CD4-positive, alpha-beta memory T cell (primary cell): ENCODE measurements at regions not wholly inside any gene's neighbourhood (a gene's known extent, or its start where the extent isn't known, plus 50 kb on each side); places are given as distances from the start of the nearest gene placed in this dataset.

Experiments used
- CTCF ChIA-PET: fragments of 350-600 bp; sonication (Branson Sonifier 250); formaldehyde crosslinking; loops from one replicate; lab custom pipeline; 2021; ENCODE audit warnings: inconsistent platforms; ENCODE audit not compliant: partially characterized antibody; lab: Charles Lee
- POLR2A ChIA-PET: fragments of 350-600 bp; sonication (Branson Sonifier 250); formaldehyde crosslinking; loops from one replicate; lab custom pipeline; 2021; ENCODE audit not compliant: partially characterized antibody; lab: Charles Lee
- DNase-seq, 5 donors: peaks; one replicate each; pipeline versions ENCODE4 v3.0.0 to v3.0.0-alpha.2; 2020 to 2022; ENCODE audit warnings: mixed read lengths in 1 of 5
- H3K27ac ChIP-seq: one replicate; pipeline ENCODE4 v1.7.0; 2013; ENCODE audit warnings: low read depth, low read length
- H3K27me3 ChIP-seq: 2 replicates; pipeline ENCODE4 v1.7.0; 2013; ENCODE audit warnings: mild to moderate bottlenecking, low read length, moderate library complexity; ENCODE audit not compliant: insufficient read depth
- H3K36me3 ChIP-seq: 2 replicates; pipeline ENCODE4 v1.7.0; 2013; ENCODE audit warnings: mild to moderate bottlenecking, low read length, moderate library complexity; ENCODE audit not compliant: insufficient read depth
- H3K4me1 ChIP-seq: 2 replicates; pipeline ENCODE4 v1.7.0; 2013; ENCODE audit warnings: mild to moderate bottlenecking, low read length, moderate library complexity; ENCODE audit not compliant: insufficient read depth
- H3K4me3 ChIP-seq, 2 donors: one replicate each; pipeline ENCODE4 v1.7.0; 2013; ENCODE audit warnings: low read length in 2 of 2, mild to moderate bottlenecking in 1 of 2
- H3K9me3 ChIP-seq, 2 donors: one replicate each; pipeline ENCODE4 v1.7.0; 2013; ENCODE audit warnings: low read length in 2 of 2, control low read depth in 1 of 2; ENCODE audit not compliant: control insufficient read depth in 1 of 2
- H3K27ac Mint-ChIP-seq, 7 donors: one replicate each; pipeline ENCODE4 v1.8.0; 2020 to 2021; ENCODE audit warnings: mixed read lengths in 7 of 7, mild to moderate bottlenecking in 6 of 7, inconsistent platforms in 3 of 7, moderate library complexity in 3 of 7
- H3K27me3 Mint-ChIP-seq, 2 donors: one replicate each; pipeline ENCODE4 v1.8.0; 2020 to 2021; ENCODE audit warnings: mixed read lengths in 2 of 2
- H3K36me3 Mint-ChIP-seq, 2 donors: one replicate each; pipeline ENCODE4 v1.8.0; 2020 to 2021; ENCODE audit warnings: mixed read lengths in 2 of 2, inconsistent platforms in 1 of 2, mild to moderate bottlenecking in 1 of 2
- H3K4me1 Mint-ChIP-seq, 4 donors: one replicate each; pipeline ENCODE4 v1.8.0; 2020 to 2021; ENCODE audit warnings: mixed read lengths in 4 of 4, mild to moderate bottlenecking in 1 of 4
- H3K4me3 Mint-ChIP-seq, 8 donors: one replicate each; pipeline ENCODE4 v1.8.0; 2020 to 2021; ENCODE audit warnings: mixed read lengths in 8 of 8, mild to moderate bottlenecking in 7 of 8, moderate library complexity in 6 of 8, inconsistent platforms in 3 of 8
- H3K9me3 Mint-ChIP-seq, 8 donors: one replicate each; pipeline ENCODE4 v1.8.0; 2020 to 2021; ENCODE audit warnings: mixed read lengths in 8 of 8, mild to moderate bottlenecking in 5 of 8, inconsistent platforms in 3 of 8, moderate library complexity in 1 of 8
- intact Hi-C: fragments of 100-400 bp; cut with micrococcal nuclease; formaldehyde crosslinking; loops from one replicate; pipeline ENCODE4 v1.15.1; 2023

DNA sequence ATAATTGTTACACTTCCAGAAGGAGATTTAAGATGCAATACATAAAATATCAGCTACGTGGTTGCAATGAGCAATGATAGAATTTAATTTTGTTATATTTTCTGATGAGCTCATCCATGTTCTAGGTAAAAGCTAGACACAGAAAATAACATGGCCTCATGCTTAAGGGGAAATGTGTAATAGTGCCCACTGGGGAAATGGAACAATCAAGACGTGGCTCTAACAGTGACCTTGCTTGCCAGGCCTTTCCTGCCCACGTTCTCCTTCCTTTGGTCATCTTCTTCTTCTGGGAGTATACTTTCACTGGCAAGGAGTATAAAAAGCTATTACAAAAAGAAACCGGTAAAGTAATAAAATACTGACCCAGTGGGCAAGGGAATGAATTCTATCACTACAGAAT lies 116.2 kb upstream of the TMEM161B start:
- Histone ChIP-seq H3K9me3 (no peaks in the 10 kb centered on the region), H3K27ac (no peak overlapping the region), H3K4me1 (no peaks in the 10 kb centered on the region), H3K4me3 (no peak overlapping the region), H3K27me3 (no peaks in the 10 kb centered on the region), H3K36me3 (no peaks in the 10 kb centered on the region)
- CTCF ChIA-PET: interaction anchor here (1.2 kb wide), 1 partner anchor 8 kb away, joined by 3 read pairs; no protein-coding TSS in a partner anchor
- Mint-ChIP-seq H3K4me1 (peaks cover 0 to 1% (median 0%) of the 10 kb centered on the region in 4 donors), H3K4me3 (no peak overlapping the region), H3K27ac (no peak overlapping the region), H3K36me3 (no peaks in the 10 kb centered on the region), H3K27me3 (peaks cover 5 to 8% of the 10 kb centered on the region in 2 donors), H3K9me3 (peaks cover 0 to 11% (median 3%) of the 10 kb centered on the region in 8 donors)
- POLR2A ChIA-PET: no interaction called here
- intact Hi-C loops: no loop called here
- no peak for DNase-seq

DNA sequence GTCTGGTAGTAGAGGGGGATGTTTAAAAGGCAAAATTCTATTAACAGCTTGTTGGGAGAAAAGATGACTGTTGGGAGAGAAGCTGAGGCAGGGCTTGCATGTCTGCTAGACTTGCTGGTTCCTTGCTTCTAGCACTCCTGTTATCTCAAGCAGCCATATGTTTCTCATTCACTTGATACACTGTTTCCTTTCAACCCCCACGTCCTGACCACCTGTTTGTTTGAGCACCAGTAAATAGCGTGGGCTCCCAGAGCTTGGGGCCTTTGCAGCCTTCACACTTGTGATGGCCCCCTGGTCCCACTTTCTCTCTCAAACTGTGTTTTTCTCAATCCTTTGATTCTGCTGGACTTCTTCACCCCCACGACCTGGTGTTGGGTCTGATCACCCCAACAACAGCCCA lies 111.7 kb upstream of the TMEM161B start:
- no peak overlapping the region for H3K27ac Mint-ChIP-seq
- H3K36me3 Mint-ChIP-seq: no peaks in the 10 kb centered on the region
- H3K4me3 Mint-ChIP-seq: no peak overlapping the region
- peaks cover 0 to 2% of the 10 kb centered on the region in 2 donors for H3K27me3 Mint-ChIP-seq
- H3K27ac ChIP-seq: no peak overlapping the region
- ChIA-PET POLR2A (no interaction called here), CTCF (no interaction called here)
- no peak for DNase-seq
- H3K27me3 ChIP-seq: no peaks in the 10 kb centered on the region
- no peaks in the 10 kb centered on the region for H3K36me3 ChIP-seq
- intact Hi-C loops: no loop called here
- H3K4me1 Mint-ChIP-seq: peaks cover 0 to 1% (median 0%) of the 10 kb centered on the region in 4 donors
- no peaks in the 10 kb centered on the region for H3K4me1 ChIP-seq
- H3K9me3 Mint-ChIP-seq: peaks cover 0 to 15% (median 2%) of the 10 kb centered on the region in 8 donors
- no peak overlapping the region for H3K4me3 ChIP-seq
- H3K9me3 ChIP-seq: no peaks in the 10 kb centered on the region

DNA sequence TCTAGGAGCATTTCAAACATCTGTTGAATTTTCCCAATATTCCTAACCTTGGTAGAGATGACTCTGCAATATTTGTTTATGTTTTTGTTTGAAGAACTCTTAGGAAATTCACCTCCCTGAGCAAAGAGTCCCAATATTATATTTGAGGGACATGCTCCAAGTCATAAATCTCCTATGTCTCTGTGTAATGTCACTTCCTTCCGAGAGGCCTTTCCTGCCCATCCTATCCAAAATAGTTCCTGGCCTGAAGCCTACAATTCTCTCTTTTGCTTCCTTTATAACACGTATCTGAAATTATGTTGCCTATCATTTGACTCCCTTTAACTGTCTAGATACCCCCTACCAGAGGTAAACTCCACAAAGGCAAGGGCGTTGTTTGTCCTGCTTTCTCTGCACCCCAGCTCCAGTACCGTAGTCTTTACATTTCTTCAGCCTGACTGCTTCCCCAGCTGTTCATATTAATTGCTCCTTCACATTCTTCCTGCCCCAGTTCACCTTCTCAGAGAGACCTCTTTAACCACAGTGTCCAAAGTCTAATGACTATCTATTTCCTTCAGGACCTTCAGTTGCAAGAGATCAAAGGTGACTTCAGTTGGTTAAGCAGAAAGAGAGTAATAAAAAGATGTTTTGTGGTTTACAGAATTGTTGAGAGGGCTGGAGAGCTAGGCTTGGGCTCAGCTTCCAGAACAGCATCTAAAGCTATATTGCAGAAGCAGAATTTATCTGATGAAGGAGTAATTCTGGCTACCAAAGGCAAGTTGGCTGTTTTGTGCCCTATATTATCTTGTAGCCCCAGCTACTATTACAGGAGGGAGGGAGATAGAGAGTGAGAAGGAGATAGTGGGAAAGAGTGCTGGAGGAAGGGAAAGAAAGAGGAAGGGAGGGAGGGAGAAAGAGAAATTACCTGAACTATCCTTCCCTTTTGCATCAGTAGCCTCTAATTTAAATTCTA lies 109.3 kb upstream of the TMEM161B start:
- Mint-ChIP-seq H3K9me3 (peaks cover 0 to 15% (median 3%) of the 10 kb centered on the region in 8 donors), H3K4me1 (peaks cover 0 to 3% (median under 1%) of the 10 kb centered on the region in 4 donors), H3K36me3 (no peaks in the 10 kb centered on the region), H3K4me3 (no peak overlapping the region), H3K27me3 (peaks cover 2% of the 10 kb centered on the region in 2 donors), H3K27ac (no peak overlapping the region)
- Histone ChIP-seq H3K4me1 (no peaks in the 10 kb centered on the region), H3K9me3 (no peaks in the 10 kb centered on the region), H3K36me3 (no peaks in the 10 kb centered on the region), H3K27ac (no peak overlapping the region), H3K27me3 (no peaks in the 10 kb centered on the region), H3K4me3 (no peak overlapping the region)
- ChIA-PET POLR2A (no interaction called here), CTCF (no interaction called here)
- DNase-seq: no peak
- intact Hi-C loops: no loop called here

DNA sequence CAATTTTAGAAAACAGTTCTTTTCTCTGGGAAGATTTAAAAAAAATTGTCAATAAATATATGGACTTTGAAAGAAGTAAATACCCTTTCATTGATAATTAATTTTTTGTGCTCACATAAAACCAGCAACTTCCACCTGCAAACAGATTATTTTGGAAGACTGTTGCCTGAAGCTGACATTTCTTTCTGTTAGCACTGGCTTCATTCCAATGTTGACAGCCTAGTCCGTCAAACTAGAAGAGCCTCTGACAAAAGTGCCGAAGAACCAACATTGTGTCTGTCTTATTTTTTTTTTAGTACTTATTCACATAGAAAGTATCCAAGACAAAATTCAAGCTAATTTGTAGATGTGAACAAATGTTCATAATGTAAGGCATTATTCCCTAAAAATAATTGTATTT lies 108.6 kb upstream of the TMEM161B start:
- Histone ChIP-seq H3K36me3 (no peaks in the 10 kb centered on the region), H3K4me1 (no peaks in the 10 kb centered on the region), H3K27me3 (no peaks in the 10 kb centered on the region), H3K9me3 (no peaks in the 10 kb centered on the region), H3K4me3 (no peak overlapping the region), H3K27ac (no peak overlapping the region)
- no peaks in the 10 kb centered on the region for H3K36me3 Mint-ChIP-seq
- peaks cover 0 to 3% (median under 1%) of the 10 kb centered on the region in 4 donors for H3K4me1 Mint-ChIP-seq
- intact Hi-C loops: no loop called here
- CTCF ChIA-PET: no interaction called here
- peaks cover 0 to 15% (median 3%) of the 10 kb centered on the region in 8 donors for H3K9me3 Mint-ChIP-seq
- H3K4me3 Mint-ChIP-seq: no peak overlapping the region
- peaks cover 2% of the 10 kb centered on the region in 2 donors for H3K27me3 Mint-ChIP-seq
- no peak overlapping the region for H3K27ac Mint-ChIP-seq
- no peak for DNase-seq
- POLR2A ChIA-PET: no interaction called here

DNA sequence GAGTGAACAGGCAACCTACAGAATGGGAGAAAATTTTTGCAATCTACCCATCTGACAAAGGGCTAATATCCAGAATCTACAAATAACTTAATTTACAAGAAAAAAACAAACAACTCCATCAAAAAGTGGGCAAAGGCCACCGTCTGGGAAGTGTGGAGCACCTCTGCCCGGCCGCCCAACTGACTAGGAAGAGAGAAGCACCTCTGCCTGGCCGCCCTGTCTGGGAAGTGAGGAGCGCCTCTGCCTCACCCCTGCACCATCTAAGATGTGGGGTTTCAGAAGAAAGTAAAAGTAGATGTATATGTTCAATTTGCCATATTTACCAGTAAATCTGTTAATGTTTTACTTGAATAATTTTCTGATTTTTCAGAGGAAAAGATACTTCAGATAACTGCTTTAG lies 108.1 kb upstream of the TMEM161B start:
- no peak for DNase-seq

DNA sequence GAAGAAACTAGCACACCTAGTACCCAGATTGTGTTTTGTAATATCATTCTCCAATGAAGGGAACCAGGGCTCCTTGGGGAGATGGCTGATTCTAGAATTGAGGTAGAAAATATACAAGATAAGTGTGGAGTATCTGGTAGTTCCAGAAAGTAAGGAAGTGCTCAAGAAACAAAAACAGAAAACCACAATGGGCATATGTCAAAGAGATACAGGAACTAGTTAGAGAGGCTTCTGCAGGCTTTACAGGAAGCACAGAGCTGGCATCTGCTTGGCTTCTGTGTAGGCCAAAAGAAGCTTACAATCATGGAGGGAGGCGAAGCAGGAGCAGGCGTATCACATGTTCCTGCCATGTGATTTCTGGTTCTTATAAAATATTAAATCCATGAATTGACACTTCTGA lies 105.7 kb upstream of the TMEM161B start:
- Histone ChIP-seq H3K4me3 (no peak overlapping the region), H3K9me3 (no peaks in the 10 kb centered on the region), H3K4me1 (no peaks in the 10 kb centered on the region), H3K36me3 (no peaks in the 10 kb centered on the region), H3K27ac (no peak overlapping the region), H3K27me3 (no peaks in the 10 kb centered on the region)
- Mint-ChIP-seq H3K4me3 (no peak overlapping the region), H3K4me1 (peaks cover 0 to 3% (median 0%) of the 10 kb centered on the region in 4 donors), H3K27me3 (peaks cover 0 to 2% of the 10 kb centered on the region in 2 donors), H3K27ac (no peak overlapping the region), H3K9me3 (peaks cover 0 to 6% (median 1%) of the 10 kb centered on the region in 8 donors), H3K36me3 (no peaks in the 10 kb centered on the region)
- ChIA-PET CTCF (no interaction called here), POLR2A (no interaction called here)
- intact Hi-C loops: no loop called here
- no peak for DNase-seq

More for the DNA sequence above, 108.1 kb upstream of the TMEM161B start:
- Histone ChIP-seq H3K27ac (no peak overlapping the region), H3K36me3 (no peaks in the 10 kb centered on the region), H3K4me1 (no peaks in the 10 kb centered on the region), H3K4me3 (no peak overlapping the region), H3K27me3 (no peaks in the 10 kb centered on the region), H3K9me3 (no peaks in the 10 kb centered on the region)
- ChIA-PET CTCF (no interaction called here), POLR2A (no interaction called here)
- Mint-ChIP-seq H3K27ac (no peak overlapping the region), H3K9me3 (peaks cover 0 to 15% (median 3%) of the 10 kb centered on the region in 8 donors), H3K4me1 (peaks cover 0 to 3% (median under 1%) of the 10 kb centered on the region in 4 donors), H3K4me3 (no peak overlapping the region), H3K27me3 (peaks cover 0 to 2% of the 10 kb centered on the region in 2 donors), H3K36me3 (no peaks in the 10 kb centered on the region)
- intact Hi-C loops: no loop called here

DNA sequence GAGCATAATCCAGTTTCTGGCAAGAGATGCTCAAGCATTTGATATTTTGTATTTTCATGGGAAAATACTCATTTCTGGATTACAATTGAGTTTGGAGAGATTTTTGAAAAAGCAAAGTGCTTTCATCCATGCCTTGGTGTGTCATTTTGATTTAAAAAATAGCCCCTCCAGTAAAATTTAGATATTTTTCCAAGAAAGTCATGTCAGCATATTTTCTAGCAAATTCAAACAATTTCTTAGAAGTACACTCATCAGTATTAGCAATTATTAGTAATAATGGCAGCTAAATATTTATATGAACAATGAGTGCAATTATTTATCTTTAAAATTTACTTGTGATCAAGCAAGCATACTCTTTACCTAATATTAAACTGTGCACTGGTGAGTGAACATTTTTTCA lies 102.2 kb upstream of the TMEM161B start:
- Mint-ChIP-seq H3K27ac (no peak overlapping the region), H3K4me1 (peaks cover 0 to 3% (median 0%) of the 10 kb centered on the region in 4 donors), H3K27me3 (peaks cover 0 to 2% of the 10 kb centered on the region in 2 donors), H3K4me3 (no peak overlapping the region), H3K9me3 (peaks cover 0 to 7% (median 3%) of the 10 kb centered on the region in 8 donors), H3K36me3 (no peaks in the 10 kb centered on the region)
- no peak overlapping the region for H3K27ac ChIP-seq
- no peaks in the 10 kb centered on the region for H3K9me3 ChIP-seq
- CTCF ChIA-PET: no interaction called here
- H3K4me3 ChIP-seq: no peak overlapping the region
- no peaks in the 10 kb centered on the region for H3K4me1 ChIP-seq
- no peak for DNase-seq
- H3K36me3 ChIP-seq: no peaks in the 10 kb centered on the region
- intact Hi-C loops: no loop called here
- POLR2A ChIA-PET: no interaction called here
- H3K27me3 ChIP-seq: no peaks in the 10 kb centered on the region
